Kidney epithelial cell (primary cell): ENCODE measurements at regions not wholly inside any gene's neighbourhood (a gene's known extent, or its start where the extent isn't known, plus 50 kb on each side); places are given as distances from the start of the nearest gene placed in this dataset.

ENCODE experiments used
- DNase-seq: peaks from one replicate; pipeline ENCODE4 v3.0.0-alpha.2; 2010; ENCODE audit warnings: low read depth
- H3K27me3 ChIP-seq: 2 replicates; pipeline ENCODE4 v1.6.0; 2011; ENCODE audit warnings: low read length; ENCODE audit not compliant: control insufficient read depth, insufficient read depth
- H3K36me3 ChIP-seq: 2 replicates; pipeline ENCODE4 v1.5.1; 2011; ENCODE audit warnings: low read length; ENCODE audit not compliant: control insufficient read depth, insufficient read depth
- H3K4me3 ChIP-seq: 2 replicates; pipeline ENCODE4 v1.5.1; 2011; ENCODE audit warnings: low read depth, mild to moderate bottlenecking, control low read depth, low read length
- CTCF ChIP-seq: IDR thresholded peaks from 2 replicates; pipeline ENCODE4 v1.5.1; 2011; ENCODE audit warnings: mild to moderate bottlenecking, moderate library complexity, low read length, control low read depth, inconsistent platforms; ENCODE audit not compliant: insufficient read depth, poor library complexity, severe bottlenecking

GRCh38 chr1:23615423-23615822 lies 56.1 kb upstream of the ID3 start:
- H3K4me3 ChIP-seq = no peak overlapping the region
- TF ChIP-seq CTCF = no peak
- H3K27me3 ChIP-seq = peaks cover 23% of the 10 kb centered on the region
- H3K36me3 ChIP-seq = no peaks in the 10 kb centered on the region
- DNase-seq = no peak

- peaks cover 16% of the 10 kb centered on the region for H3K27me3 ChIP-seq
- no peak overlapping the region for H3K4me3 ChIP-seq
- H3K36me3 ChIP-seq = no peaks in the 10 kb centered on the region
- no peak for DNase-seq
- TF ChIP-seq CTCF = no peak
Observed at GRCh38 chr1:23614032-23614660, 54.8 kb upstream of the ID3 start.

GRCh38 chr1:23613191-23614031 lies 54.1 kb upstream of the ID3 start:
- H3K36me3 ChIP-seq = no peaks in the 10 kb centered on the region
- H3K27me3 ChIP-seq = peaks cover 10% of the 10 kb centered on the region
- no peak overlapping the region for H3K4me3 ChIP-seq
- TF ChIP-seq CTCF = no peak
- DNase-seq = no peak

- no peak for TF ChIP-seq CTCF
- peaks cover 7% of the 10 kb centered on the region for H3K27me3 ChIP-seq
- DNase-seq = no peak
- H3K36me3 ChIP-seq = no peaks in the 10 kb centered on the region
- H3K4me3 ChIP-seq = no peak overlapping the region
Observed at GRCh38 chr1:23611601-23612327, 52.5 kb upstream of the ID3 start.

GRCh38 chr1:23610677-23611076 lies 51.4 kb upstream of the ID3 start:
- H3K27me3 ChIP-seq = peaks cover 3% of the 10 kb centered on the region
- TF ChIP-seq CTCF = no peak

More at GRCh38 chr1:23610677-23611076, 51.4 kb upstream of the ID3 start:
- DNase-seq = no peak
- no peaks in the 10 kb centered on the region for H3K36me3 ChIP-seq
- no peak overlapping the region for H3K4me3 ChIP-seq
